ENCODE measurements at regions not wholly inside any gene's neighbourhood (a gene's known extent, or its start where the extent isn't known, plus 50 kb on each side); places are given as distances from the start of the nearest gene placed in this dataset.

DNA sequence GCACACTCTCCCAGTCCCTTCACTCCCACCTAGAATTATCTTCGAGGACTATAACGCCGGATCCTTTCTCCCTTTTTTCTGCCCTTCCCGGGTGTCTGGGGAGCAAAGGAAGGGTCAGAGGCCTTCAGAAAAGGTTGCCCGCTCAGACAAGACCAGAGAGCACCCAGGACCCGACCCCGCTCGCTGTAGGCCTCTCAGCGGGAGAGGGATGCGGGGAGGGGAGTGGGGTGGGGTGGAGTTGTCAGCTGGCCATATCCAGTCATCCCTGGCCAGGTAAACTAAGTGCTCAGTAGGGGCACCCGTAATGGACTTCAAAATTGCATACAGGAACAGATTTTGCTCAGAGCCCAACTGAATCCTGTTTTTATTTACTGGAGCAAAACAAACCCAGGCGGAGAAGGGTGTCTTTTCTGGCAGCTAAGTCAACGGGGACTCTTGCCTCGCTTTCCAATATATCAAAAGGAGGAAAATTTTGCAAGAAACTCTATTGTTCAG is 65.0 kb downstream of the NOL4 start:
- DNase-seq, result peak; percentile 81

DNA sequence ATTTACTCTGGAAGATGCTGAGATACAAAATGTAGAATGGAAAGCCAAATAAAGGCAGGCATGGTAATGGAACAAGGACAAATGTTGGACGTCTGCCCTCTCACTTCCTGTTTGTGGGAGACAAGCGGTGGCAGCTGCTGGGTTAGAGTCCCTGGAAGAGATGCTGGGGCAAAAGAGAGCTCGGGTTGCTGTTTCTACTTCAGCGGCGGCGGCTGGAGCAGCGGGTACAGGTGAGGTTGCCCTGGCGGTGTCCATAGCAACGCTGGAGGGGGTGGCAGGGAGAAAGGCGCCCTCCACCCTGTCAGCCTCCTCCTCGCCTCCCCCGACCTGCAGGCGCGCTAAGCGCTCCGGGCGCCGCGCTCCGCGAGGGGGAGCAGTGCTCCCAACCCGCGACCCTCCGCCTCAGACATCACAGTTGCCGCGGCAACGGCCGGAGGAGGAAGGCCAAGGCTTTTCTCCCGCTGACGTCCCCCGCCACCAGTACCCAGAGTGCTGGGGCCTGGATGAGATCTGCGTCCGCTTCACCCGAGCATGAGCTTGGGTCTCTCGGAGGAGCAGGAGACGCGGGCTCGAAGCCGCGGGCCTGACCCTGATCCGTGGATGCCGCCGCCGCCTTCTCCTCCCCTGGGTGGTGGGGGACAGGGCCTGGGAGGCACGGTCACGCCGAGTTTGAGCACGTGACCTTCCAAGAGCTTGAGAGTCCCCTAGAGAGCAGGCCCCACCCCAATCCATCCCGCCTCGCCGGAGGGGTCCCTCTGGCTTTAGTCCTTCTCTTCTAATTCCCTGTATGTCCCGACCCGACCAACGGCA is 65.6 kb downstream of the NOL4 start:
- peak; percentile 95 for DNase-seq

DNA sequence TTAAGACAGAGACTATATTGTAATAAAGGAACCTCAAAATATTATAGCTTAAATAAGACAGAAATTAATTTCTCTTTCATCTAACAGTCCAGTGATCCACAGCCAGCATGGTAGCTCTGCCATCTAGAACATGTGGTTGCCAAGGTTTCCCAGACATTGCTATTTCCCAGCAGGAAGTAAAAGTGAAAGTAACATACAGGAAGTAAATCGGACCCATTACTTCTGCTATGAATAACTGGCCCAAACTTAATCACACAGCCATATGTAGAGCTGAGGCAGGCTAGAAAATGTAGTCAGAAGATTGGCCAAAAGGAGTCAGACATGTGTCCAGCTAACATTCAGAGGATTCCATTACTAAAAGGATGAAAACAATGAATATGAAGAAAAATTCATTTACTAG is 71.0 kb downstream of the NOL4 start:
- DNase-seq, result peak; percentile 39

DNA sequence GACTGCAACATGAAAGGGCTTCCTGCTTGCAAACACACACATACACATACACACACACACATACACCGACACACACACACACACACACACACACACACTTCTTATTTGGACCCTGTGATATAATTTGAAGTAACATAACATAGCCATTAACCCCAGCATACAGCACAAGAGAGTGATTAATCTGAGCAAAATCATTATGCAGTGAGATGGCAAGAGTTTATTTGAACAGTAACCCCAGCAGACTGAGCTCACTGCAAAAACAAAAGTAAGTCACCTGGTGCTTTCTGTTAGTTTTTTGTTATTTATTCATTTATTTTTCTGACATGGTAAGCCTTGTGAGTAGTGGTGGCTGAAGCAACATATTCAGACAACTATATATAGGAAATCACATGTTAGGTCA is 93.7 kb downstream of the NOL4 start:
- peak; percentile 49 for DNase-seq

DNA sequence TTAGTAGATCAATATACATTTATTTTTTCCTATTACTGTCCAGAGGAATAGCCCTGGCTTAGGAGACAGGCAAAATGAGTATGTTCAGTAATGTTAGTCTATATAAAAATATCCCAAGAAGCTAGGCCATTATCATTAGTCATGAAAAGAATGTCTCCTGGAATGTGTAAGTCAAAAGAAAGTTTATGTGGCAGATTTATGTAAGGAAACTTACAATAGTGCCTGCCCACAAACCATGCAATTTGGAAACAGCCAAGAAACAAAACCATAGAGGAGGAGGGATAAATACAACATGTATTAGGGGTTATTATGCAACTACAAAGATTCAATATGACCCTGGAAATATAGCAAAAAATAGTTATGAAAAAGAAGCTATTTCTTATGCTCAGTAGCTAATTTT is 96.3 kb downstream of the NOL4 start:
- DNase-seq, result no peak

DNA sequence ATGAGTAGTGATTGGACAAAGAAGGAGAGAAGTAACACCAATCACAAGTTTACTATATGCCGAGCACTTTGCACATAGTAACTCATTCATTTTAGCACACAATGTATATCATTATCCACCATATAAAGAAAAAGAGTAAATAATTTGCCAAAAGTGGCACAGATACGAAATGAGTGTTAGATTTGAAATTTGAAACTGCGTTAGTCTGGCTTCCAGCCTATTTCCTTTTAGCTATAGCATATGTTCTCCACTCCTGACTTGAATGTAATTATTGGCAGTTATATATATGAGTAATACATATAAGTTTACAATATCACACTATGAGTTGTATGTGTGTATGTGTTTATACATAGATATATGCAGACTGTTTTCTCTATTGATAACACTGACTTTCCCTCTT is 98.6 kb downstream of the NOL4 start:
- DNase-seq, result peak; percentile 50

DNA sequence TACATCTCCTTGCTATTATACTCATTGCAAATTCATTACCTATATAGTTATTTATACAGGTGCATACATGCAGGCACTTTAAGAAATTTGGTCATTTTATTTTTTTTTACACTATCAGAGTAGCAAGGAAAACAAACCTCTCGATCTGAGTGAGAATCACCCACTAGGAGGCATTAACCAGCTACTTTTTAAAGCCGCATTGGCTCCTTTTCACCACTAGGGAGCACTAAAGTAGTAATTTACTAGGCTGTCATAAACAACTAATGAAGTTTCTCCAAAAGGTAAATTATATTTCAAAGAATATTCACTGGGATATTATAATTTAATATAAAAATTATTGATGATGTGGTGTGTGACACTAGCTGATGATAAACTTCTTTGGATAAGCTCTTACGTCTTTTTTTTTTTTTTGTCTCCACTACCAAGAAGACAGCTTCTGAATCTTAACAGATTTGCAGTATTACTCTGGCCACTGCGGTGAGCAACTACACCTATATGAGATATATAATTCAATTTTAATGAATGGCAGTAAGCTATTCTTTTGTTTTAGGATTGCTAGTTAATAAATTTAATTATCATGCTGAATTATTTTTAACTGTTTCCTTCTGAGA is 101.9 kb downstream of the NOL4 start:
- peak; percentile 60 for DNase-seq

DNA sequence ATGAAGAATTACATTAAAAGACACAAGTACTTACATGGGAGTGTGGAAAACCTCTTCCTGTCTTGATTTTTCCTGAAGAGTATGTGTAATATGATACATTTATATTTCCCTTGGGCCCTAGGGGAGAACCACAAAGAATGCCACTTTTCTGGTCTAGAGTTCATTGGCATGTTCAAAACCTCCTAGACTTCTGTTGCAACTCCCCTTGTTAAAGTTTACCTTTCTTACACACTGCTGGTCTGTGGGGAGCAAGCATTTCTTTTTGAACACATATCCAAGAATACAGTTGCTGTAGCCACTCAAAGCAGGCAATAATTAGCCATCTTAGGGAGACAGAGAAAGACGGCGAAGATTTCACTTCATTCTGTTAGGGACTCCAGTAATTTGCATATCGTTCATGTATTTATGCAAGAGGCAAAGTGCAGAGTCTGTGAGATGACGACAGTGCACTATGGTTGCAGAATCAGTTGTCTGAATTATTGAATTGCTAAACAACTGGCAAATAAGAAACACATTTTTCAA is 103.5 kb downstream of the NOL4 start:
- no peak for DNase-seq

DNA sequence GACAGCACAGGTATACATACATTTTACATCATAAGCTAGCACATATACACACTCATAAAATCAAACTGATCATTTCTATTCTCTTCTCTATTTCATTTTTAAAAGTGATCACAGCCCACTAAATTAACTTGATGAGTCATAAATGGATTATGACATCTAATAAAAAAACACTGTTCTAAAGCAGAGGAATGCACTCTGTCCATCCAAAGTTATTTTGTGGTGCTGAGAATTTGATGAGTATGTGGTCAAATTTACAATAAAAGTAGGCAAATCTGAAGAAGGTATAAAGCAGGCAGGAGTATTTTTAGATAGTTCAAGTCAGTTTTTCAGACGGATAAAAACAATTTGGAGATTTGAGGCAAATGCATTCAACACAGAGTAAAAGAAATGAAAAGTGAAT is 104.4 kb downstream of the NOL4 start:
- no peak for DNase-seq

DNA sequence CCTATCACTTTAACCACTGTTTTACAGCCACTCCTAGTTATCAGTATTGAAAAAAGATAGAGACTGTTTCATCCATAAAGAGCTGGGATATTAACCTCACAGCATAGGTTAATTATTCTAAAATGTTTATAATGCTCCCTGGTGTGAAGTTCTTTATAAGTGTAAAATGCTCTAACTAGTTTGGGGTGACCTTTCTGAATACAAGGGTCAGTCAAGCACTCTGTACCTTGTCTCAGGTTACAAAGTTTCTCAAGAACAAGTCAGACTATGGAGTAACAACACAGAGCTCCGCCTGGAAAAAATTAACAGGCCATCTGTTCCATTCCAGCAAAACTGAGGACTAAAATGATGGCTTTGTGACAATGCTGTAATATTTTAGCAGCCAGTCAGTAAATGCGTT is 107.4 kb downstream of the NOL4 start:
- peak; percentile 91 for DNase-seq

DNA sequence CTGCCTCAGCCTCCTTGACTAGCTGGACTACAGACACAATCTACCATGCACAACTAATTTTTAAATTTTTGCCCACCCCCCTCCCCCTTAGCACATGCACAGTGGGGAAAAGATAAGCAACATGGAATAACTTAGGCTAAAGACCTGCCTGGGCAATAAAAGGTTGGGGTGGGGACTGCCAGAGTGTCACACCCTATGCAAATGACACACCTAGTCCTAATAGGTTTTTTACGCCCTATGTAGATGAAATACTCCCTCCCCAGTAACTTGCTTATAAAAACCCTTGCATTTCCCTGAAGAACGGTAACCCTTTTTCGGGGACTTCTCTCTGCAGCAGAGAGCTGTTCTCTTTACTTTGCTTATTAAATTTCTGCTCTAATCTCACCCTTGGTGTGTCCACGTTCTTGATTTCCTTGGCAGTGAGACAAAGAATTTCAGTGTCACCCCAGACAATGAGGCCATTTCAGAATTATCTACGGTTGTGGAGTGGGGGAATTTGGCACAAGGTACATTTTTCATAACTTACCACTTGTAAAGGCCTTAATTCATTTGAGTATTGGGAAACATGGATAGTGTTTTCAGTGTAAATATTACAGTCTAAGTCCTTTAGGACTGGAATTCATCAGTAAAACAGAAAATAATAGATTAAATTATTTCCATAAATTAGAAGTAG is 109.2 kb downstream of the NOL4 start:
- no peak for DNase-seq

DNA sequence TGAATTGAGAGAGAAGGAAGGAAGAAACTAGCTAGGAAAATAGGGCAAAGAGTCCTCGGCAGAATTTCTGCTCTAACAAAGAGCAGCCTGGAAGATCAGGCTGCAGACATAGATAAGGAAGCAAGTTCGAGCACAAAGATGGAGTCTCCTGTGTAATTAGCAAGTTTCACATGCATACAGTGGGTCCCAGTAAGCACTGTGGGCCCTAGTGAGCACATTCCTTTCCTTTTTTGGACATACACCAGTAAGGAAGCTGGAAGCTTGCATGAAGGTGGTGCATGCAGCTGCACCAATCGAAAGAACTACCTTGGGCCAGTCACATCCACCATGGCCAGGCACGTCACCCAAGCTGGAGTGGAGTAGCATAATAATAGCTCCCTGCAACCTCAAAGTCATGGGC is 109.7 kb downstream of the NOL4 start:
- no peak for DNase-seq

DNA sequence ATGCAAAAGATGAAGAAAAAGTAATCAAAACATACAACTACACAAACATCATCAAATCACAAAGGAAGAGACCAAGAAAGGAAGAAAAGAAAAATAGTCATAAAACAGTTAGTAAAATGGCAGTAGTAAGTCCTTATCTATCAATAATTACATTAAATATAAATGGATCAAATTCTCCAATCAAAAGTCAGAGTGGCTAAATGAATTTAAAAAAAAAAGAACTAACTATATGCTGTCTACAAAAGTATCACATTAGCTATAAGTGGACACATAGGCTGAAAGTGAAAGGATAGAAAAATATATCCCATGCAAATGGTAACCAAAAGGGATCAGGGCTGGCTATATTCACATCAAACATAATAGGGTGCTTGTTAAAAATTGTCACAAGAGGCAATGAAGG is 116.5 kb downstream of the NOL4 start:
- no peak for DNase-seq

DNA sequence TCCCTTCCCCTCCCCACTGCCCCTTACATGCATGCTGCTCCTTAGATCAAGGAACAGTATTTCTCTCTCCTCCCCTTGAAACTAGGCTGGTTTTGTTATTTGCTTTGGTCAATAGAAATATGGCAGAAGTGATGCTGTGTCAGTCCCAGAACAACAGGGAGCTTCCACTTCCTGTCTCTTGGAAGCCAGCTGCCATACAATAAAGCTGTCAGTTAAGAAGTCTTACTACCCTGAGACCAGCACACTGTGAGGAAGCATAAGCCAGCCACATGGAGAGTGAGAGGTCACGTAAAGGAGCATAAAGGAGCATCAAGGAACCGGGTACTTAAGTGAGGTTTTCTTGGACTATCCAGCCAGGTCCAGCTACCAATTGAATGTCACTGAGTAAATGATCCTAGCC is 126.6 kb downstream of the NOL4 start:
- no peak for DNase-seq

DNA sequence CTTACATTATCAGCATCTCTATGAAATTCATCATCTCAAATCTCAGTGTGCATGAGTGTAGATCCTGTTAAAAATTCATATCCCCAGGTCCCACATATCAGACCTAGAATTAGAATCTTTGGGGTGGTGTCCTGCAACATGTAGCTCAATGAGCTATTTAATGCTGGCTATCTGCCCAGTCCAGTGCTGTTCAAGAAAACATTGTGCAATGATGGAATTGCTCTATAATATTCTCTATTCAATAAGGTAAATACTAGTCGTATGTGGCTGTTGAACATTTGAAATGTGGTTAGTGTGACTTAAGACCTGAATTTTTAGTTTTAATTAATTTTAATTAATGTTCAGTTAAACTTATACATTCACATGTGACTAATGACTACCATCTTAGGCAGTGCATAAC is 127.4 kb downstream of the NOL4 start:
- DNase-seq, result no peak

DNA sequence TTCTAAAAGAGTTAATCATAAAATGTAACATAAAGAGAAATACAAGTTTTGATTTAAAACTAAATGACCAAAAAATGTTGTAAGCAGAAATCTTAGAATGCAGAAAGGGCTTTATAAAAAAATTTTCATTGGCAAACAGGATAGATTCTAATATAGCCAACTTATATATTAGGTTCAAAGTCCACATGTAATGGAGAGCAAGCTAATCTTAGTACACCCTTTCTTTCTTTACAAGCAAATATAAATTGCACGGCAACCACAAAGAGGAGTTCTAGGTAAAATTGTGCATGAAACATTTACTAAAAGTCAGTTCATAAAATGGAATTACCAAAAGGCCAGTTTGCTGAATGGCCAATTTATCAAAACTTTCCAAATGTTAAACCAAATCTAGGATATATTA is 130.6 kb downstream of the NOL4 start:
- DNase-seq, result no peak

DNA sequence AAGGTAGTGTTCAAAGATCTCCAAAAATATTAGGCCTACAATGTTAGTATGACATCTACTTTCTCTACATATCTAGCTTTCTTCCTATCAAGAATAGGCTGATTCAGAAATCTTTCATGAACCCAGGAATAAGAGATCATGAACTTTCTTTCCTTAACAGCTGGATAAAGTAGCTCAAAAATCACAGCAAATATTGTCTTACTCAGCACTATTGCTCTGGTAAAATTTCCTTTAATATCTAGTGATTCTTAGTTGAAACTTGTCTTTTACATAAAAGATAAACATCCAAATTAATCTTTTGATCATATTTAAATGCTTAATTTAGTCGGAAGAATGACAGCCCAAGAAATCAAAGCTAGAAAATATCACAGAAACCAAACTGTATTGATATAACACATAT is 131.9 kb downstream of the NOL4 start:
- no peak for DNase-seq

DNA sequence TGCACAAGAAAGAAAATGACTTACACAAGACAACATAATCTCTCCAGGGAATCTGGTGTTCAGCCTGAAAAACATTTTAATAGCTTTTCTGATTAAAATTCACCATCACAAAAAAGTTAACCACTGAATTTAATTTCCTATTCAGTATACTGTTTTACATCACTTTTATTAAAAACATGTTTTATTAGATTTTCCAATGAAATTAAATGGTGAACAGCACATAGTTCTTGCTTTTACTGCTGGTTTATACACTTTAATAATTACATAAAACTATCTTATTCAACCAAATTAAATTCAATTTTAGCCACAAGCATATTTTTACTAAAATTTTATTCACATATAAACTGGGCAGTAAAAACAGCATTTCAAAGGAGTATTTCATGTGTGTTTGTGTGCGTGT is 138.3 kb downstream of the NOL4 start:
- no peak for DNase-seq

DNA sequence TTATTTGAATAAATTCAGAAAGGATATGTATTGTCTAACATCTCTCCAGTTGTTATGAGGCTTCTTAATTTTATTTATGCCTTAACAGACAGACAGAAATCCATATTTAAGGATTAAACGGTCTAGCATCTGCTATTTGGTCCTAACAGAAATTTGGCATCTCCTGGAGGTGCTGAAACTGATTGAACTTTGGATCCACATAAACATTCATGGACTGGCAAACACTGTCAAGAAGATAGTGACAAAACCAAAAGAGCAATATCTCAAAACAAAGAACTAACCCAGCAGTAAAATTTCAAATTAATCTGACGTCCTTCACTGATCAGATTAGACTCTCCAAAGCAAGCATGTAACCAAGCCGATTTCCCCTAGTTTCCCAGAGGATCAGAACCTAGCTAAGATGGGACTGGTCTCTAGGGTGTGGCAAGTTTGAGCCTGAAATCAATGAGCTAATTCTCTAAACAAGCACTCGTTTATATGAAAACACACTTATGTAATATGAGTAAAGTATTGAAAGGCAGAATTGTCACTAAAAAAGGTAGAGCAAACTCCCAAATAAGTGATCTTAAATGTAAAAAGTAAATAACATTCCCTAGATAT is 139.5 kb downstream of the NOL4 start:
- DNase-seq, result no peak

DNA sequence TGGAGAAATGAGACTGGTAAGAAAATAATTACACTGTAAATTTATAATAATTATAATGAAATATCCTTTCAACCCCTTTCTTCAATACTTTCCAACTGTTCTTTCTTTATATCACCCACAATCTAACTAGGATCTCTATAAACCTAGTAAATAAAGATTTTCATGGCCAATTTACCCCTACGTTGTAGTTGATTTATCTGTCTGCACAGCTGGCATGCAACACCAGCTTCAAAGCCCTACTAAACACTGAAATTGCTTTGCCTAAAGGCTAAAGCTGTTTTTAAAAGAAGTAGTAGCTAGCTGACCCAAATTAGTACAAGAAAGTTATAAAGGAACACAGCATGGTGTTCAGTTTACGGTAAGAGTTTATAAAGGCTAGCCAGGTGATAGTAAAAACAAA is 140.1 kb downstream of the NOL4 start:
- DNase-seq, result peak; percentile 73

DNA sequence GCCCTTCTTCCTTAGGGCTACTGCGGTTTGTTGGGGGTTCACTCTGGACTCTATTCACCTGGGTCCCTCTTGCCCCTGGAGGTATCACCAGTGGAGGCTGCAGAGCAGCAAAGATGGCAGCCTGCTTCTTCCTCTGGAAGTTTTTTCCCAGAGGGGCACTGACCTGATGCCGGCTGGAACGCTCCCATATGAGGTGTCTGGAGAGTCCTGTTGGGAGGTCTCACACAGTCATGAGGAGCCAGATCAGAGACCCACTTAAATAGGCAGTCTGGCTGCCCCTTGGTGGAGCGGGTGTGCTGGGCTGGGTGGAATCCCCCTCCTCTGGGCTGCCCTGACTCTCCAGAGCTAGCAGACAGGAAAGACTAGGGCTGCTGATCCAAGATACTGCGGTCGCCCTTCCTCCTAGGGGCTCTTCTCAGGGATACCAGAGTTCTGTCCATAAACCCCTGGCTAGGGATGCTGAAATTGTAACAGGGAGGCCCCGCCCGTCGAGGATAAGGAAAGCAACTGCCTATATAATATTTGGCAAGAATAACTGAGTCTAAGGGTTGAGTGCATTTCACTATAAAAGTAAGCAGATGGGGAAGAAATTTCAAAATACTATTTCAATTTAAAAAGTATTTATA is 140.7 kb downstream of the NOL4 start:
- DNase-seq, result no peak

DNA sequence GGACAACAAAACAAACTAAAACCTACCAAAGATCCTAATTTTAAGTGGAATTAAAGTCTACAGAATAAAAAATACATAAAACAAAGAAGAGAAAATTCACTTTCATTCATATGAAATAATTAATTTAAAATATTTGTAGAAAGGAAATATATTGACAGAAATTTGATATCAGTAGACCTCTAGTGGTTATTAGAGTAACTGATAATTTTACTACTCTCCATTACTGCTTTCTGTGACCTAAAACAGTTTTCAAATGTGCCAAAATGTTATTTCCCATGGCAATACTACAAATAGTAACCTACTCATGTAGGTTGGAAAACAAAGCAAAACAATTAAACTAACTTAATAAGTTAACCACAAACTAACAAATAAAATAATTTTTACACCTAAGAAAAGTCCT is 147.1 kb downstream of the NOL4 start:
- no peak for DNase-seq
